Stimulated activated CD4-positive, alpha-beta T cell treated with anti-CD3 and anti-CD28 coated beads, Interleukin-12 subunit alpha, Interleukin-12 subunit beta, amount 100 ng/mL, for 4 hours (primary cell): ENCODE measurements at regions not wholly inside any gene's neighbourhood (a gene's known extent, or its start where the extent isn't known, plus 50 kb on each side); places are given as distances from the start of the nearest gene placed in this dataset.
"Not testable (repeated sequence)": the region's sequence is repeated elsewhere in the genome, so short reads cannot be mapped to it uniquely, and the experiment has no call there.

Source experiments
- DNase-seq: peaks from one replicate; pipeline ENCODE4 v3.0.0-alpha.2; 2020

DNA sequence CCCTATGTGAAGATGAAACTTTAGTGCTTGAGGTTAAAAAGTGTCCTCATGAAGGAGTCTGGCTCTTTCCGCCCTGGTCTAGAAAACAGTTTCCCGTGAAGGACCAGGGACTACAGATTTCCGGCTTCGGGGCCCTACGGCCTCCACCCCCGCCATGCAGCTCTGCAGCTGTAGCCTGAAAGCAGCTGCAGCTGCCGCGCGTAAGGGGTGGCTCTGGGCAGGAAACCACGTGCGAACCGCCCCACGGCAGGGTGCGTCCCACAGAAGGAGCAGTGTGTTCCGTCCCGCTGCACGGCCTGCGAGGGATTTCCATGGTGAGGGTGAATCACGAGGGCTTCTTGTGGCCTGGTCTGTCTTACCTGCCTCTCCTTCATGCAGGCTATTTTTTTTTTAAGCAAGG, 117.0 kb downstream of the ERMARD start:
- peak; percentile 4 for DNase-seq

DNA sequence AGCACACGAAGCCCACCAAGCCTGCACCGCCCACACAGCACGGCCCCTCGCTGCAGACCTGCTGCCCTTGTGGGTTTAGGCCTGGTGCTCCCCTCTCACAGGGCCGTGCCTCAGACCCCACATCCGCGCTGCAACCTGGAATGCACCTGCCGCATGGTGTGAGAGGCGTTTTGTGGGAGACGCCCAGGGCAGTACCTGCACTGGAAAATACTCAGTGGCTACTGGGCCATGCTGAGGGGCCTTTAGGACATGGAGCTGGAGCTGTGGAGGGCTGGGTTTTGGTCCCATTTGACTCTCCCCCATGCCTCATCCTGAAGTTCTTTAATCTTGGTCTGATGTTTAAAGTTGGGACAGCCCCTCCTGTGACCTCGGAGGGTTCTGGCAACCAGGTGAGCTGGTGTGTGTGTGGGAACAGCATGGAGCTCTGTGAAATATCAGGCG, 116.3 kb downstream of the ERMARD start:
- no peak for DNase-seq

- no peak for DNase-seq
These were observed 115.5 kb downstream of the ERMARD start for GRCh38 chr6:169866668-169867521.

GRCh38 chr6:169866140-169866534, 114.7 kb downstream of the ERMARD start:
- DNase-seq: no peak

GRCh38 chr6:169865346-169866139, 114.1 kb downstream of the ERMARD start:
- DNase-seq: no peak

- DNase-seq: no peak
These were observed 113.0 kb downstream of the ERMARD start for GRCh38 chr6:169864148-169865020.

DNA sequence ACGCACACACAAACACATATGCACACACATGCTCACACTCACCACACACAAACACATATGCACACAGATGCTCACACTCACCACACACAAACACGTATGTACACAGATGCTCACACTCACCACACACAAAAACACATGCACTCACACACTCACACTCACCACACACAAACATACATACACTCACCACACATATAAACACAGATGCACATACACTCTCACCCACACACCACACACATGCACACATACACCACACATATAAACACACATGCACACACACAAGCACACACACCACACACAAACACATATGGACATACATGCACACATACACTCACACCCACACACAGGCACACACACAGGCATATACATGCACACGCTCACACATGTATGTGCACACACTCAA, 112.3 kb downstream of the ERMARD start:
- DNase-seq: no peak

- DNase-seq: no peak
These were observed 111.6 kb downstream of the ERMARD start for GRCh38 chr6:169862892-169863525.

- no peak for DNase-seq
These were observed 110.8 kb downstream of the ERMARD start for GRCh38 chr6:169862043-169862891.

- no peak for DNase-seq
These were observed 110.1 kb downstream of the ERMARD start for GRCh38 chr6:169861431-169862042.

- DNase-seq: no peak
These were observed 108.7 kb downstream of the ERMARD start for GRCh38 chr6:169859978-169860703.

DNA sequence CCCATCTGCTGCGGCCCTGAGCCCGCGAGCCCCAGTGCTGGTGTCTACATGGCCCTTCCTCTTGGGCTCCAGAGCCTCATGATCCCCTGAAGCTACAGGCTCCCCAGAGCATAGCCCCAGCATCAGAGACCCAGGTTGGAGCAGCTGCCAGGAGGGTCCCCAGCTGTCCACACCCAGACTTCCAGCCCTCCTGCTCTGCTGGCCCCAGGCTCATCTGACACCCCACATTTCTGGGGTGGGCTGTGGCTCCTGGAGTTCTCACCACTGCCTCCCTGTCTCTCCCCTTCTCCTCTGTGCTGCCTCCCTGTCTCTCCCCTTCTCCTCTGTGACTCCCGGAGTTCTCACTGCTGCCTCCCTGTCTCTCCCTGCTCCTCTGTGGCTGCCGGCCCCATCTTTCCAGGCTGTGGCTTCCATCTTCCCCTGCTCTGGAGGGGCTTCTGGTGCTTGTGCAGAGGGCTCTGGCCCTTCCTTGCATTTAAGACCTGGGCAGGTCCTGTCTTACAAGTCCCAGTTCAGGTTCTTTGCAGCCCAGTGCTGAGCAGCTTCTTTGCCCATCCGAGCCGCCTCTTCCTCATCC, 108.1 kb downstream of the ERMARD start:
- no peak for DNase-seq

DNA sequence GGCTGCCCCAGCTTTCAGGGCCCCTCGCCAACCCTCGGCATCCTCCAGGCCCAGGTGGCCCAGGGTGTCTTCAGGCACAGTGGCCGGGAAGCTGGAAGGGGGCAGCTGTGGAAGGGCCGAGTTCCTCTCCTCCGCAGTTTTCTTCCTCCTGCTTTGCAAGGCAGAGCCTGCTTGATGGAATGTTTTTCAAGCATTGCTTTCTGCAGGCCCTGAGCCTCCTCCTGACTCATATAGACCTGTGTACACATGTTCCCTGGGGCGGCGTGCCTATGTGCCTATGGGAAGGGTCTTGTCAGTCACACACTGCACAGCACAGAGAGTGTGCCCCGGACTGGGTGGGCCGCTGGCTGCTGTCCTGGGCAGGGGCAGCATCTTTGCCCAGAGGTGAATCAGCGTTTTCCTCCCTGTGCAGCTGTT, 107.5 kb downstream of the ERMARD start:
- DNase-seq: no peak

DNA sequence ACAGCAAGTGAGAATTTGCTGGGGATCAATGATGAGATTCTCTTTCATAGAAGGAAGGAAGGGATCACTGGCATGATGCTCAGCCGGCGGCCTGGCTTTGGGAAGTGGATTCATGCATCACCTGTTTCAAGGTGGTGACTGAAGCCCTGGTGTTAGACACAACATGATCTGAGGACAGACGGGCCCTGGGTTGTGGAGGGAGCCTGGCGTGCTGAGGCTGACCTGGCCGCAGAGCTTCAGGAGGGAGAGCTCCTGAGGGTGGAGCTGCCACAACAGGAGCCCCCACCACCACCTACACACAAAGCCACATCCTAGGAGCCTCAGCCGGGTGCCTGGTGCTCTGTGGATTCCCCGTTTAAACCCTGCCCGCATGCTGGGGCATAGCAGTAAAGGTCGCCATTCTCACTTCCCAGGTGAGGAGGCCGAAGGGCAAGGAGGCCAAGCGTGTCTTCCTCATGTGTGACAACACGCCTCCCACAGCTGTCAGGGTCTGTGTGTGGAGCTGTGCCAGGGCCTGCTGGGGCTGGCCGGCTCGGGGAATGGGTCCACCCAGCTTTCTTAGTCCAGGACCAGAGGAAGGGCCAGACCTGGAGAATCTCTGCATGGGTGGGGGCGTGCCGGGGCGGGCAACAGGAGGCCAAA, 107.0 kb downstream of the ERMARD start:
- no peak for DNase-seq

DNA sequence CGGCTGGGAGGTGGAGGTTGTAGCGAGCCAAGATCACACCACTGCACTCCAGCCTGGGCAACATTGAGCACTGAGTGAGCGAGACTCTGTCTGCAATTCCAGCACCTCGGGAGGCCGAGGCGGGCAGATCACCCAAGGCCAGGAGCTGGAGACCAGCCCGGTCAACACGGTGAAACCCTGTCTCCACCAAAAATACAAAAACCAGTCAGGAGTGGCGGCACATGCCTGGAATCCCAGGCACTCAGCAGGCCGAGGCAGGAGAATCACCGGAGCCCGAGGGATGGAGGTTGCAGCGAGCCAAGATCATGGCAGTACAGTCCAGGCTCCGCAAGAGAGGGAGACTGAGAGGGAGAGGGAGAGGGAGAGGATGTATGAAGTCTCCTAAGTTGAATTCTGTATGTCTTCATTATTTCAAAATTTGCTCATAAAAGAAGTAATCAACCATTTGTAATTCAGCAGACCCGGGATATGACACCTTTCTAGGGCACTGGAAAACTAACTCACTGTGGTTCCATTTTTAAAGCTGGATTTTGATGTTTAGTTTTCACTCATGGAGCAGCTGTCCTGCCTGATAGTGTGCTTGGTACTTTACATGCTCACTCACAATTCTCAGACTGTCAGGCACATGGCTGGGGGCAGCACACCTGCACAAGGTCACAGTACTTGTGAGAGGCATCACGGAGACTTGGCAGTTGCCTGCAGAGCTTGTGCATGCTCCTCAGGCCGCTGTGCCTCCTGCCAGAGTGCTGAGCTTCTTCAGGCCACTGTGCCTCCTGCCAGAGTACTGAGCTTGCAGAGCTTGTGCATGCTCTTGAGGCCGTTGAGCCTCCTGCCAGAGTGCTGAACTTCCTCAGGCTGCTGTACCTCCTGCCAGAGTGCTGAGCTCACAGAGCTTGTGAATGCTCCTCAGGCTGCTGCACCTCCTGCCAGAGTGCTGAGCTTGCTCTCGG, 106.2 kb downstream of the ERMARD start:
- no peak for DNase-seq

DNA sequence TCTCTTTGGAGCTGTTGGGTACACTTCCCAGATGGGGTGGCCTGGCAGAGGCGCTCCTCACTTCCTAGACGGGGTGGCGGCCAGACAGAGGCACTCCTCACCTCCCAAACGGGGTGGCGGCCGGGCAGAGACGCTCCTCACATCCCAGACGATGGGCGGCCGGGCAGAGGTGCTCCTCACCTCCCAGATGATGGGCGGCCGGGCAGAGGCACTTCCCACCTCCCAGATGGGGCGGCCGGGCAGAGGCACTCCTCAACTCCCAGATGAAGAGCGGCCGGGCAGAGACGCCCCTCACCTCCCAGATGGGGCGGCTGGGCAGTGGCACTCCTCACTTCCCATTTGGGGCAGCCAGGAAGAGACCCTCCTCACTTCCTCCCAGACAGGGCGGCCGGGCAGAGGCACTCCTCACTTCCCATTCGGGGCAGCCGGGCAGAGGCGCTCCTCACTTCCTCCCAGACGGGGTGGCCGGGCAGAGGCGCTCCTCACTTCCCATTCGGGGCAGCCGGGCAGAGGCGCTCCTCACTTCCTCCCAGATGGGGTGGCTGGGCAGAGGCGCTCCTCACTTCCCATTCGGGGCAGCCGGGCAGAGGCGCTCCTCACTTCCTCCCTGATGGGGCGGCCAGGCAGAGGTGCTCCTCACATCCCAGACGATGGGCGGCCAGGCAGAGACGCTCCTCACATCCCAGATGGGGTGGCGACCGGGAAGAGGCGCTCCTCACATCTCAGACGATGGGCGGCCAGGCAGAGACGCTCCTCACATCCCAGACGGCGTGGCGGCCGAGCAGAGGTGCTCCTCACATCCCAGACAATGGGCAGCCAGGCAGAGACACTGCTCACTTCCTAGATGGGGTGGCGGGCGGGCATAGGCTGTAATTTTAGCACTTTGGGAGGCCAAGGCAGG, 105.3 kb downstream of the ERMARD start:
- not testable (repeated sequence) for DNase-seq

DNA sequence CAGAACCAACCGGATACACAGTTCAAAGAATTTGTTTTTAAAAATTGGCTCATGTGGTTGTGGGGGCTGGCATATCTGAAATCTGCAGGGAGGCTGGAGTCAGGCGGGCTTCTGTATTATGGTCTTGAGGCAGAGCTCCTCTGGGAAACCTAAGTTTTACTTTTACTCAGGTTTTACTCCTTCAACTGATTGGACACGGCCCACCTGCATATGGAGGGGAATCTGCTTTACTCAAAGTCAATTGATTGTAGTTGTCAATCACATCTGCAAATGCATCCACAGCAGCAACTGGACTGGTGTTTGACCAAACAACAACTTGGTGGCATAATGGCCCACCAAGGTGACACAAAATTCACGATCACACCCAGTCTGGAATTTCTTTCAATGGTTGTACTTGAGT, 103.4 kb downstream of the ERMARD start:
- DNase-seq: no peak
